ENCODE measurements at regions not wholly inside any gene's neighbourhood (a gene's known extent, or its start where the extent isn't known, plus 50 kb on each side); places are given as distances from the start of the nearest gene placed in this dataset.

DNA sequence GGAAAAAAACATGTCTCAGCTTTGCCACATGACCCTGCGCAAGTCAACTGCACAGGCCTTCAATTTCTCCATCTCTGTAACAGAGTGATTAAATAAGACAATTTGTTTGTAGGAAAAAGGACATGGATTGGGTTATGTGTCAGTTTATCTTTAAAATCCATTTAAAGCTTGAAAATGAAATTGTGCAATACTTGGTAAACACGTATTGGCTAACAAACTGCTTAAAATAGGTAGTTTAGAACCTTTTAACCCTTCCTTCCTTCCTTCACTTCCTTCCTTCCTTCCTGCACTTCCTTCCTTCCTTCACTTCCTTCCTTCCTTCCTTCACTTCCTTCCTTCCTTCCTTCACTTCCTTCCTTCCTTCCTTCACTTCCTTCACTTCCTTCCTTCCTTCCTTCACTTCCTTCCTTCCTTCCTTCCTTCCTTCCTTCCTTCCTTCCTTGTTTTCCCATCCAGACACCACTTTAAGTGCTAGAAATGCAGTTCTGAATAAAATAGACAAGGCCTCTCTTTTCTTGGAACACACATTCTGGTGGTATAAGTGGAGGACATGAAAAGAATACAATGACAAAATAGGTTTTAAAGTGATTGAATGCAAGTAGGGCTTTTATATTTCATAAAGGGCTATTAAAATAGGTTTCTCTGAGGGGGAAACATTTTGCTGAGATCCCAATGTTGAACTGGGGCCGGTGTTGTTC is 130.2 kb upstream of the TP63 start:
- TF ChIP-seq, protein P1, sequence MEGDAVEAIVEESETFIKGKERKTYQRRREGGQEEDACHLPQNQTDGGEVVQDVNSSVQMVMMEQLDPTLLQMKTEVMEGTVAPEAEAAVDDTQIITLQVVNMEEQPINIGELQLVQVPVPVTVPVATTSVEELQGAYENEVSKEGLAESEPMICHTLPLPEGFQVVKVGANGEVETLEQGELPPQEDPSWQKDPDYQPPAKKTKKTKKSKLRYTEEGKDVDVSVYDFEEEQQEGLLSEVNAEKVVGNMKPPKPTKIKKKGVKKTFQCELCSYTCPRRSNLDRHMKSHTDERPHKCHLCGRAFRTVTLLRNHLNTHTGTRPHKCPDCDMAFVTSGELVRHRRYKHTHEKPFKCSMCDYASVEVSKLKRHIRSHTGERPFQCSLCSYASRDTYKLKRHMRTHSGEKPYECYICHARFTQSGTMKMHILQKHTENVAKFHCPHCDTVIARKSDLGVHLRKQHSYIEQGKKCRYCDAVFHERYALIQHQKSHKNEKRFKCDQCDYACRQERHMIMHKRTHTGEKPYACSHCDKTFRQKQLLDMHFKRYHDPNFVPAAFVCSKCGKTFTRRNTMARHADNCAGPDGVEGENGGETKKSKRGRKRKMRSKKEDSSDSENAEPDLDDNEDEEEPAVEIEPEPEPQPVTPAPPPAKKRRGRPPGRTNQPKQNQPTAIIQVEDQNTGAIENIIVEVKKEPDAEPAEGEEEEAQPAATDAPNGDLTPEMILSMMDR (IDR thresholded peaks at IDR 0.05; ENCODE audit: low read depth, low read length) = no peak
- TF ChIP-seq MAX (IDR thresholded peaks at IDR 0.05; ENCODE audit: low read depth, low read length) = no peak
- no peak for TF ChIP-seq POLR2A (IDR thresholded peaks at IDR 0.05; ENCODE audit: extremely low read depth, insufficient read length)

All from NB4 (cell line).